GM18861 (cell line): ENCODE measurements at regions not wholly inside any gene's neighbourhood (a gene's known extent, or its start where the extent isn't known, plus 50 kb on each side); places are given as distances from the start of the nearest gene placed in this dataset.
"Not testable (repeated sequence)": the region's sequence is repeated elsewhere in the genome, so short reads cannot be mapped to it uniquely, and the experiment has no call there.

Experiments
- ATAC-seq: cut with Tn5 transposase; IDR thresholded peaks from one replicate; pipeline ENCODE4 v1.9.1; 2021; ENCODE audit not compliant: unreplicated experiment

DNA sequence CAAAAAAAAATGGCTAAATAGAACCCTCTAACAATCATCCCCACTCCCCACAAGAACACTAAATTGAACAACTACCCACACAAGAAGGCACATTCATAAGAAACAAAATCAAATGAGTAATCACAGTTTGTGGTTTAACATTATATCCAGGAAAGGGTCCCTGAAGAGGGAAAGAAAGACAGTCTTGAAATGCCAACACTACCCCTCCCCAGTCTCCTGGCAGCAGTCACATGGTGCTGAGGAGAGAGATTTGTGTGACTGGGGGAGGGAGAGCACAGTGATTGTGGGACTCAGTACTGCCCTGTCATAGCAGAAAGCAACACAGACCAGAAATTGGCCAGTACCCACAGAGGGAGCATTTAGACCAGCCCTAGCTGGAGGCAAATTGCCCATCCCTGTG, 443.7 kb upstream of the BTBD3 start:
- no peak for ATAC-seq

DNA sequence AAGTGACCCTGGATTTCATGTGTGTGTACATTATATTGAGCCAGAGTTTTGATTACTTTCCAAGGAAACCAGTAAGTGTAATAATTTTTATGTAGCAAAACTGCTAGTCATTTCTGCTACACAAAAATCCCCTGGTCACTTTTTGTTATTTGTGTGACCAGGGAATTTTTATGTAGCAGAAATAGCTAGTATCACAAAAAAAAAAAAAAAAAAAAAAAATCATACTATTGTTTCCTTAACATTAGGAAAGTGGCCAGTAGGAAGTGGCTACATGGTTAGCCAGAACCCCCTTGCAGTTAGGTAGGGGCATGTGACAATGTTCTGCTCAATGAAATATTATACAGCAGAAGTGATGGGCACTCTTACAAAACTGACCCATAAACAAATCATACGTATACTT, 434.0 kb upstream of the BTBD3 start:
- ATAC-seq = no peak

DNA sequence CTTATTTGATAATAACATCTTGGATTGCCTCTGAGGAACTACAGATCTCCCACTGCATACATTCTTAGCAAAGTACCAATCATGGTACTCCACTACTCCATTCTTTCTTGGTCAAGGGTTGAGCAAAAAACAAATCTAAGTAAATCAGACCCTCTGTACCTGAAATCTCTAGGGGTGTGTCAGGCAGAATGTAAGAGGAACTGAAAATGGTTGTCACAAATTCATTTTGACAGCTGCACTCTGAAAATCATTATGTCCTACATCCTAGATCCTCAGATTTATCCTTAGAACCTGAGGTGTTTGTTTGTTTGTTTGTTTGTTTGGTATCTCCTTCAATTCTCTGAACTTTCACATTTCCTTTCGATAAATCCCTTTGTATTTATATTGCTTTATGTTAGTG, 433.2 kb upstream of the BTBD3 start:
- no peak for ATAC-seq

DNA sequence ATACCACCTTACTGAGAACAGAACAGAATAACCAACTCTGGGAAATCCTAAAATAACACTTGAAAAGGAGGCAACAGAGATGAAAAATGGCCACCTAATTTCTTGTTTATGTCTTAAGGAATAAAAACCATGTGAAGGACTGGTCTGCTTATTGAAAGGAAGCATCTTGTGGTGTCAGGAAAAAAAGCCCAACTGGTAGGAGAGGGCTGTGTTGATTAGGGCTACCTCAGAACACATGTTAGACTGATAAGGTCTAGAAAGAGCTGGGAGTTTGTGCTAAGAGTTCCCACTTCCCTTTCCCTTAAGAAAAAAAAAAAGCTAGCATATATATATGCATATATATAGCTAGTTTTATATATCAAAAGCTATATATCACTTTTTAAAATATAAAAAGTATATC, 425.3 kb upstream of the BTBD3 start:
- ATAC-seq = no peak

DNA sequence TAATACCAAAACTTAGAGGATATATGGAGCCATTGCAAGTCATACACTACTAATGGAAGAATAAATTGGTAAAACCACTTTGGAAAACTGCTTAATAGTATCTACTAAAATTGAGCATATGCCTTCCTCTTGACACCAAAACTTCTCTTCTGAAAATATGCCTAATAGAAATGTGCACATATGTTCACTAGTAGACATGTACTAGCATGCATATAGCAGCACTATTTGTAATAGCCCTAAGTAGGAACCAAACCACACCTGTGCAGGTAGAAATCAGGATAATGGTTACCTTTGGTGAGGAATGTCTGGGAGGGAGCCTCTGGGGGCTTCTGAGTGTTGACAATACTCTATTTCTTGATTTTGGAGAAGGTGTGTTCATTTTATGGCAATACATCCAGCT, 424.8 kb upstream of the BTBD3 start:
- no peak for ATAC-seq

DNA sequence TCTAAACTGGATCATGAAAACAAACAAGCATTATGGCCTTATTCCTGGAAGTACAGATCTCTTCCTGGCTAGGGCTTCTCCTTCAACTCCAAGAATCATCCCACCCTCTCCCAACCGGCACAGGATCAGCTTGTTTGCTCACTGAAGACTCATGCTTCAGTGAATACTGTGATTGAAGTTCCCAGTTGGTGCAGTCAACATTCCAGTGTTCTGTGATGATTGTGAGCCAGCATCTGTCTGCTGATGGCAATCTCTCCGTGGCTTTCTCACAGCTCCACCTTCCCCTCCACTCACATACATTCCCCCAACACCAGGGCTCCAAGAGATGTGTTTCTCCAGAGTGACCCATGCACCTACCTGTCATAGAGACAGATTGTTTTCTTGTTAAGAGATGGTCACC, 421.3 kb upstream of the BTBD3 start:
- ATAC-seq = no peak

DNA sequence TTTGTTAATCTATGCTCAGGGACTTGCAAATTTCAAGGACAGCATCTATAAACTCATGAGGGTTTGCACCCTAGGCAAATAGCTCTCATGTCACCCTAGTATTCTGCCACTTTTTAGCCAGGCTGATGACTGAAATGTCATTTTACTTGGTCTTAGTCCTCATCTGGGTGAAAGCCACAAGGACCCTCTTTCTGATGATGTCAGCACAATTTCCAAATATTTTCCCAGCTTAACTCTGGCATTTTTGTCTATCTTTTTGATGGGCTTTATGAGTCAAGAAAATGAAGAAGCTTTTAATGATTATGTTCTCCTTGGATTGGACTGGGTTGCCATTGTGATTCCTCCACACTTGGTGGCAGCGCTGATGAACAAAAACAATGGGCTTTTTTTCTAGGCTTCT, 420.1 kb upstream of the BTBD3 start:
- ATAC-seq = no peak

DNA sequence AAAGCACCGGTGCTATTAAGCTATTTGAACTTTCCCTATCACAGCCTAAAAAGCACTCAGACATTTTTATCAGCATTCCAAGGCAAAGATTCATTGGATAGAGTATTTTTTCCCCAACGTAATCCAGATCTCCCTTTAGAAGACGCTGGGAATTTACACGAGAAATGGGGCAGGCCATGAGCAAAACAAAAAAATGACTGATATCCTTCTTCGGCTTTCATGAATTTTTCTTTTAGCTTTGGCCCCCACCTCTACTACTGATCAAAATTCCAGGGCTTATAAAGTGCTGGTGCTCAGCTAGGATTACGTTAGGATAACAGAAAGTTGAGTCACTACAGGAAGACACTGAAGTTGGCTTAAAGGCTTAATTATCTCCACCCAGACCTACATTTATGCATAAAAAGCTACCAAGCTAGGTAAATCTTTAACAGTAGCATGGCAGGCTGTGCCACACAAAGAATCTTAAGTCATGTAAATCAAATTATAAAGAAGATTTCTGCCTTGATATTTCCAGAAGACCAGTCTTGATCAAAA, 418.5 kb upstream of the BTBD3 start:
- ATAC-seq = no peak

DNA sequence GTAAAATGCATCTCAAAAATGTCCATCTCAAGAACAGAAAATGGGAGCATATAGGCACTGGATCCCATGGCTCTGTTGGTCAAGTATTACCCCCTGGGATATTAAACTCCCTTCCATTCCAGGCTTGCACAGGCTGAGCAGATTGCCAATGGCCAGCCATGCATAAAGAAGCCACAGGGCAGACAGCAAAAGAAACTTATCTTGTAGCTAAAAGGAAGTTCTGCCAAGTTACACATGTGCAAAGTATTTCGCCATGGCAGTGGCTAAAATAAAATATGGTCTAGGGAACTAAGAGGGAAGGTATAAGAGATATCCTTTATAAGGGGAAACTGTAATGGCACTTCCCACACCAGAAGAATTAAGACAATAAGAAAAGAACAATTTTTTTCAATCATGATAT, 415.6 kb upstream of the BTBD3 start:
- ATAC-seq = no peak

DNA sequence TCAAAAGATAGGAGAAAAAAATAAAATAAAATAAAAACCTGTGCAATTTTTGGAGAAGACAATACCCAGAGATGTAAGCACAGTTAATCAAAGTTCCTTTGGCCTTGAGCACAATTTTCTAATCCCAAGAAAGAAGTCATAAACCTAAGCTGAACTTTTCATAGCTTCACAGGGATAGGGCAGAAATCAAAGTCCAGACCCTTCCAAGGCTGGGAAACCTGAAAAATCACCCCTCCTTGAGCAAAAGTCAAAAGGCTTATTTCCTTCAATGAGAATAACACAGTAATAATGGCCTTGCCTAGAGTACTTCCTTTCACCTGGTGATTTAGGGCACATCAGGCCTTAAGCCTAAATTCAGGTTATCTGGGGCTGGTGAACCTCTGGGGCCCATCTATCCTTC, 415.0 kb upstream of the BTBD3 start:
- ATAC-seq = no peak

DNA sequence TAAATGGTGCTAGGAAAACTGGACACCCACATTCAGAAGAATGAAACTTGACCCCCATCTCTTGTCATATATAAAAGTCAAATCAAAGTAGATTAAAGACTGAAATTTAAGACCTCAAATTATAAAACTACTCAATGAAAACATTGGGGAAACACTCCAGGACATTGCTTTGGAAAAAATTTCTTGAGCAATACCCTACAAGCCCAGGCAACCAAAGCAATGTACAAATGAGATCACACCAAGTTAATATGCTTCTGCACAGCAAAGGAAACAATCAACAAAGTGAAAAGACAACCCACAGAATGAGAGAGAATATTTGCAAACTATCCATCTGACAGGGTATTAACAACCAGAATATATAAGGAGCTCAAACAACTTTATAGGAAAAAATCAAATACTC, 407.9 kb upstream of the BTBD3 start:
- ATAC-seq = no peak

DNA sequence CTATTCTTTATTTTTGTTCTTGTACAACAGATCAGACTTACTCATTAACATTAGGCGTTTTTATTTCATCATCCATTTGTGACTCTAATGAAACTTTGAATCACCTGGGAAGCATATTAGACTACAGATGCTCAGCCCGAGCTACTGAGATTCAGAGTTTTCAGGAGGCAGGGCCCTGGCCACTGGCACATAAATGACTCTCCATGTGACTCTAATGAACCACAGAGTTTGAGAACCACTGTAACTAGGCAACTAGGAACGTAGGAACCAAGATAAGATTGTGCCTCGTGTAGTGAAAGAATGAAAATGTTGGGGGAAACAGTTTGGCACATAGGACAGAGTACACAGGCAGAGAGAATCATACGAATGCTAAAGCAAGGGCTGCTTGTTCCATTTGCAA, 405.9 kb upstream of the BTBD3 start:
- no peak for ATAC-seq

DNA sequence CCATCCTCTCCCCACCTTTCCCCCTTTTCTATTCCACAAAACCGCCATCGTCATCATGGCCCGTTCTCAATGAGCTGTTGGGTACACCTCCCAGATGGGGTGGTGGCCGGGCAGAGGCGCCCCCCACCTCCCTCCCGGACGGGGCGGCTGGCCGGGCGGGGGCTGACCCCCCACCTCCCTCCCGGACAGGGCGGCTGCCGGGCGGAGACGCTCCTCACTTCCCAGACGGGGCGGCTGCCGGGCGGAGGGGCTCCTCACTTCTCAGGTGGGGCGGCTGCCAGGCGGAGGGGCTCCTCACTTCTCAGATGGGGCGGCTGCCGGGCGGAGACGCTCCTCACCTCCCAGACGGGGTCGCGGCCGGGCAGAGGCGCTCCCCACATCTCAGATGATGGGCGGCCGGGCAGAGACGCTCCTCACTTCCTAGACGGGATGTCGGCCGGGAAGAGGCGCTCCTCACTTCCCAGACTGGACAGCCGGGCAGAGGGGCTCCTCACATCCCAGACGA, 404.4 kb upstream of the BTBD3 start:
- not testable (repeated sequence) for ATAC-seq

DNA sequence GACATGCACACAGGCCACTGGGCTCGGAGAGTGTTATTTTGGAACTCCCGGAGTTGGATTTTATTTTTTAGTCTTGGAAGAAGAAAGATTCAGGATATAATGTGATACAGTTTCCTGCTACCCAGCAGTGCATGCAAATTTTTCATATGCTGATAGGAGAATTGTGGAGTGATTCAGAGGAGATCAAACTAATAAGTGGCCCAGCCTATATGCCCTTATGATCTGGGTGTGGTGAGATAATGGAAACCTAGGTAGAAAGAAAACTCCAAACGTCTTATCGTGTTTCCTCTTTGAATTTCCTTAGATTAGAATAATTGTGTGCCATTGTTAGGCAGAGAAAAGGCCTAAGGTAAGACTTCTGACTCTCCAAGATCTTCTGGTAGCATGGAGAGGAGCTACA, 401.2 kb upstream of the BTBD3 start:
- no peak for ATAC-seq

DNA sequence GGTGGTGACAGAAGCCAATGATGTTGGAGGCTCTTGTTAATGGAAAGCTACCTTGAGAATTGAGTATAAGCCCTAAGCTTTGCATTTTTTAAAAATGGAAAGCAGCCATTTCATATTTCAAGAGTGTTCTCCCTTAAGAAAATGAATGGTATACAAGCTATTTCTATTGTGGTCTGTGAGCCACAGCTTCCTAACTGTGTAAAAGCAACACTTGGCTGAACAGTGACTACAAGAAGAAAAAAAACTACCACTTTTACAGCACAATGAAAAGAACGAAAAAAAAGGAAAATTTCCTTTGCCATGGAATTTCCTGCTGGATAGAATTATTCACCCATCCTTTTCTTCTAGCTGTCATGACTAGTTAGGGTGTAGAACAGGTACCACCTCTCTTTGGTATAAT, 397.1 kb upstream of the BTBD3 start:
- ATAC-seq = no peak

DNA sequence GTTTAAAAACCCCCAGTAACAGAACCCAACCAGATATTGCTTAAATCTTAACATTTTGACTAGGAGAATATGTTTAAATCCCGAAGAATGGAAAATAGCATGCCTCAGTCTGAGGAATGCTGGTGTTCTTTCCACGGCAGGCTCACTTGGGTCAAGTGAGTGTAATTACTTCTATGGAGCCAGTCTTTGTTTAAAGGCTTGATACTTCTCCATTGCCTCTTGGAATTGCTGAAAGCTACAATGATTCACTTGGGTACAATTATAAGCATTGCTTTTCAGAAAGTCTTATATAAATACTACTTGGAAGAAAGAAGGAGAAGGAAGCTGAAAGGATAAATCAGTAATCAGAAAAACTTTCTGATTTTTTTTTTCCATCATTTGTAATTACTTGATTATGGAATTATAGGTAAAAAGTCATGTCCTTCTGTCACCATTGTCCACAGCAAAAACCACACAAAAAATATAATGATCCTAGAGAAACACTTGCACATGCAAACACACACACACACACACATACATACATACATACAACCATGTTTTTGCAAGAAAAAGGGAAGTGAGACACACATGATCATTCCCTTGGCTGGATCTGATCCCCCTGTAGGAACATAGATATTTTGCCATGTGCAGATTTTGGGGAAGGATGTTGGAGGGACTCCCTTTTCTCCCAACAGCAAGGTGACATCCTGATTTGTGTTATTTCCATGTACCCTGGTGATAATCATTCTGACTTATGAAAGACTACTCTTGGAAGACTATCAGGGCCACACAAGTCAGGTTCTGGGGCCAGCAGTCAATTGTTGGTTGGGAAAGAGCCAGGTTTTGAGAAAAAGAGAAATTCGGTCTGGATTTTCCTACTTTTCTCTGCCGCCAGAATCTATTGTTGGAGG, 396.0 kb upstream of the BTBD3 start:
- ATAC-seq = no peak

DNA sequence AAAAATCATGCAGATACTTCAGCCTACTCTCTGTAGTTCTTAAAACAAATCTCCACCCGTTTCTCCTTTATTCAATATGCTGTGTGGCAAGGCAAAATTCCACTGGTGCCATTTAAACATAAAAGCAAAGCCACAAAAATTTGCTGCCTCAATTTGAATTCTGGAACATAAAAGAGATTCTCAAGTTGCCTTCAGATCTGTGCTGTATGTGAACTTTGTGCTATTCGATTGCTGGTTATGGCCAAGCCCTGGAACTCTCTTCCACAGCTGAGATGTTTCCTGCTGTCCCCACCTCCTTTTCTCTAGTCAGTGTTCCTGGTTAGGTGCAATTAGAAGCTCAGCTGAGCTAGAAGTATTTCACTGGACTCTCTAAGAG, 395.3 kb upstream of the BTBD3 start:
- ATAC-seq = no peak

DNA sequence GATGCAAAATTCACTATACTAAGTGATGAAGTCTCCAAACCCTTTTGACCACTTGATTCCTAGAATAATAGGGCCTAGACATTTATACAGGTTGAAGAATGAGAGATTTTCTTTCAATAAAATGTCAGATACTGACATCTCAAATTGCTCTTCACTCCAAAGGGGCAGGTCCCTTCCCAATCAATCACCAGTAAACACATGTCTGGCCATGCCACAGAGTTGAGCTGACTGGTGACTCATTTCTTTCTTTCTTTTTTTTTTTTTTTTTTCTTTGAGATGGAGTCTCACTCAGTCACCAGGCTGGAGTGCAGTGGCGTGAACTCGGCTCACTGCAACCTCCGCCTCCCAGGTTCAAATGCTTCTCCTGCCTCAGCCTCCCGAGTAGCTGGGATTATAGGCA, 388.6 kb upstream of the BTBD3 start:
- ATAC-seq = no peak

DNA sequence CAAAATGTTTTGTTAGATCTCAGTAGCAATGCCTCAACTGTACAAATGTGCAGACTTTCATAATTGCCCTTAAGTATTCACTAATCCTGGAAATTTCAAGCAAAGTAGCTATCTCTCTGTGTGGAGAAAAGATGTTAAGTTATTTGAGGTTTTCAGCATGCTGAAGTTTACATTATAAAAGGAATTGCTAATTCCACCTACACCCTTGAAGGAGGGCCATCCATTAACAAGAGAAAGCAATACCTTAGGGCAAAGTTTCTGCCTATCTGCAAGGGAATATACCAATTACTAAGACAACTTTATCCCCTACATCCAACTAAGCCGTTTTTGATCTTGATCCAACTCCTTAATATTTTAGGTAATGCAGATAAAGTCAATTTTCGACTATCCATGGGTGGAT, 380.7 kb upstream of the BTBD3 start:
- ATAC-seq = no peak

DNA sequence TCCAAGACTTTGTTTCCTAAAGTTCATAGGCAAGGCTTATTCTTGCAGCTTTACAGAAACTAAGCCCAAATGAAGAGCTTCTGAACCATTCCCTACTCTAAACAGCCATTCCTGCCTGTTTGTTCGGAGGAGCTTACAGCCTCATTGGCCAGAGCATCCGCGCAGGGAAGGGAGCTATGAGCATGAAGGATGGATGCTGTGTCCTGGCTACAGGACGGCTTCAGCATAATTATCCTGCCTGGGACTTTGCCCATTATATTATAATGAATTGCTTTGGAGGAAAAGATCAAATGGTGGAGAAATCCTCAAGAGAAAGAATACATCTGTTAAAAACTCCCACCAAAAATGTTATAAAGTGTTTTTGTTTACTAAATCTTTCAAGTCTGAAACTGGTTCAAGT, 378.2 kb upstream of the BTBD3 start:
- ATAC-seq = no peak

DNA sequence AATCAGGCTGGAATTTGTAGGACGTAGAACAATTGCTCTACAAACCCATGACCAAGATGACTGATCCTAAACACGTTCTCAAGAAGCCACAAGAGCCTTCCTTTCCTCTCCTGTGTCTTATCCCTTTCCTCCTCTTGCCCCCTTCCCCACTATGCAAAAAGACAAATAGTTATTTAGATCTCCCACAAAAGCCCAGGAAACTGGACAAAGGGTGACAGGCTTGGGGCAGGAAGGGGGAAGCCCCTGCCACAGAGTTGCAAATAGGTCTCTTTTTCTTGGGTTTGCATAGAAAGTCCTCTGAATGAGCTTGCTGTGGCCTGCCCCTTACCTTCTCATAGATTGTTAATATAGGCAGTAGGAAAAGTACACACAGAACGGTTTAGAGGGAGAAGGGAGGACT, 377.1 kb upstream of the BTBD3 start:
- ATAC-seq = no peak

DNA sequence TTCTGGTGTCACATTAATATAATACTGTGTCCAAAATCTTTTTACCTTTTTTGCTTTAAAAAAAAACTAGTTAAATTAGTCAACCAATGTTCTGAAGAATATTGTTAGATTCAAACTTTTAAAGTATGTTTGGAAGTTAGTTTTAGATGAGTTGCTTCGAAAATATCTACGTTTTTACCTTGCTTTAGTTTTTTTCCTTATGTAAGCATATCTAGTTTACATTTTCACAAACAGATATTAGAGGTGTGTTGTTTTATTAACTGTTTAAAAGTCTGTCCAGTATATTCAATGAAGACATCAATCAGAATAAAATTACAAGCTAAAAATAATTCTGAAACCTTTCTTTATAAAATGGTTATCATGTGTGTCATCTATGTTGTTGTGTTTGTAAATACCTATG, 375.0 kb upstream of the BTBD3 start:
- ATAC-seq = no peak
